PFSK-1 (cell line): ENCODE measurements at regions not wholly inside any gene's neighbourhood (a gene's known extent, or its start where the extent isn't known, plus 50 kb on each side); places are given as distances from the start of the nearest gene placed in this dataset.

Experiments
- FOXP2 ChIP-seq: optimal IDR thresholded peaks from 2 replicates; pipeline ENCODE3; 2011; ENCODE audit warnings: borderline replicate concordance, control low read depth, inconsistent platforms; ENCODE audit not compliant: insufficient read depth; ENCODE audit errors: extremely low read length, extremely low read depth
- POLR2AphosphoS5 ChIP-seq: IDR thresholded peaks from 2 replicates; pipeline ENCODE4 v1.6.1; 2012; ENCODE audit warnings: low read depth, mild to moderate bottlenecking, control low read depth, low read length, moderate library complexity
- SIN3A ChIP-seq: IDR thresholded peaks from 2 replicates; pipeline ENCODE4 v1.6.1; 2012; ENCODE audit warnings: mild to moderate bottlenecking, low read length, moderate library complexity, borderline replicate concordance; ENCODE audit not compliant: insufficient read depth
- TAF1 ChIP-seq: IDR thresholded peaks from 2 replicates; pipeline ENCODE4 v1.6.1; 2012; ENCODE audit warnings: low read length, control low read depth, borderline replicate concordance; ENCODE audit not compliant: insufficient read depth
- TF ChIP-seq, protein P1 (sequence below), 2 experiments: IDR thresholded peaks; 2 replicates each; pipeline versions ENCODE4 v1.6.1 to v1.8.0; 2011 to 2012; ENCODE audit warnings: low read depth in 2 of 2, low read length in 2 of 2, control low read depth in 1 of 2, inconsistent platforms in 1 of 2, mild to moderate bottlenecking in 1 of 2, moderate library complexity in 1 of 2; ENCODE audit not compliant: insufficient read depth in 1 of 2

GRCh38 chr1:95578462-95578861, 344.5 kb downstream of the RWDD3 start:
- TF ChIP-seq, protein P1, sequence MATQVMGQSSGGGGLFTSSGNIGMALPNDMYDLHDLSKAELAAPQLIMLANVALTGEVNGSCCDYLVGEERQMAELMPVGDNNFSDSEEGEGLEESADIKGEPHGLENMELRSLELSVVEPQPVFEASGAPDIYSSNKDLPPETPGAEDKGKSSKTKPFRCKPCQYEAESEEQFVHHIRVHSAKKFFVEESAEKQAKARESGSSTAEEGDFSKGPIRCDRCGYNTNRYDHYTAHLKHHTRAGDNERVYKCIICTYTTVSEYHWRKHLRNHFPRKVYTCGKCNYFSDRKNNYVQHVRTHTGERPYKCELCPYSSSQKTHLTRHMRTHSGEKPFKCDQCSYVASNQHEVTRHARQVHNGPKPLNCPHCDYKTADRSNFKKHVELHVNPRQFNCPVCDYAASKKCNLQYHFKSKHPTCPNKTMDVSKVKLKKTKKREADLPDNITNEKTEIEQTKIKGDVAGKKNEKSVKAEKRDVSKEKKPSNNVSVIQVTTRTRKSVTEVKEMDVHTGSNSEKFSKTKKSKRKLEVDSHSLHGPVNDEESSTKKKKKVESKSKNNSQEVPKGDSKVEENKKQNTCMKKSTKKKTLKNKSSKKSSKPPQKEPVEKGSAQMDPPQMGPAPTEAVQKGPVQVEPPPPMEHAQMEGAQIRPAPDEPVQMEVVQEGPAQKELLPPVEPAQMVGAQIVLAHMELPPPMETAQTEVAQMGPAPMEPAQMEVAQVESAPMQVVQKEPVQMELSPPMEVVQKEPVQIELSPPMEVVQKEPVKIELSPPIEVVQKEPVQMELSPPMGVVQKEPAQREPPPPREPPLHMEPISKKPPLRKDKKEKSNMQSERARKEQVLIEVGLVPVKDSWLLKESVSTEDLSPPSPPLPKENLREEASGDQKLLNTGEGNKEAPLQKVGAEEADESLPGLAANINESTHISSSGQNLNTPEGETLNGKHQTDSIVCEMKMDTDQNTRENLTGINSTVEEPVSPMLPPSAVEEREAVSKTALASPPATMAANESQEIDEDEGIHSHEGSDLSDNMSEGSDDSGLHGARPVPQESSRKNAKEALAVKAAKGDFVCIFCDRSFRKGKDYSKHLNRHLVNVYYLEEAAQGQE (IDR thresholded peaks at IDR 0.05; ENCODE audit: insufficient read depth in 1 of 2, low read depth in 2 of 2, low read length in 2 of 2) = no peak
- TF ChIP-seq POLR2AphosphoS5 = no peak
- TF ChIP-seq SIN3A = no peak
- TF ChIP-seq TAF1 = no peak
- no peak for TF ChIP-seq FOXP2

- TF ChIP-seq POLR2AphosphoS5 (no peak), FOXP2 (no peak), TAF1 (no peak), SIN3A (no peak)
- TF ChIP-seq, protein P1 (IDR thresholded peaks at IDR 0.05; ENCODE audit: insufficient read depth in 1 of 2, low read depth in 2 of 2, low read length in 2 of 2) = no peak
Measured at GRCh38 chr1:95582191-95582590, 348.2 kb downstream of the RWDD3 start.

GRCh38 chr1:95582746-95583145, 348.7 kb downstream of the RWDD3 start:
- TF ChIP-seq FOXP2 = no peak
- TF ChIP-seq SIN3A = no peak
- TF ChIP-seq, protein P1 (IDR thresholded peaks at IDR 0.05; ENCODE audit: insufficient read depth in 1 of 2, low read depth in 2 of 2, low read length in 2 of 2) = no peak
- TF ChIP-seq TAF1 = no peak
- TF ChIP-seq POLR2AphosphoS5 = no peak

GRCh38 chr1:95583661-95584210, 349.7 kb downstream of the RWDD3 start:
- TF ChIP-seq FOXP2 (no peak), SIN3A (no peak), POLR2AphosphoS5 (no peak), TAF1 (no peak)
- TF ChIP-seq, protein P1 (IDR thresholded peaks at IDR 0.05; ENCODE audit: insufficient read depth in 1 of 2, low read depth in 2 of 2, low read length in 2 of 2) = no peak
